ENCODE measurements at regions not wholly inside any gene's neighbourhood (a gene's known extent, or its start where the extent isn't known, plus 50 kb on each side); places are given as distances from the start of the nearest gene placed in this dataset.

- TF ChIP-seq CTCF (IDR thresholded peaks at IDR 0.05) (no peak), POLR2A (IDR thresholded peaks at IDR 0.05) (no peak)
Measured at GRCh38 chr13:34547929-34548328, 394.1 kb upstream of the NBEA start.

All from thyroid gland (tissue), 4 donors.